Heart left ventricle (tissue), 16 donors: ENCODE measurements at regions not wholly inside any gene's neighbourhood (a gene's known extent, or its start where the extent isn't known, plus 50 kb on each side); places are given as distances from the start of the nearest gene placed in this dataset.

ENCODE experiments used
- ATAC-seq, 4 donors: fragments of 200-7000 bp; cut with Tn5 transposase; one replicate each; pipeline ENCODE4 v1.9.1; 2020 to 2022; ENCODE audit warnings: moderate library complexity in 4 of 4, mild to moderate bottlenecking in 3 of 4, moderate number of reproducible peaks in 1 of 4
- DNase-seq, 5 donors: peaks; one replicate each; pipeline ENCODE4 v3.0.0-alpha.2; 2020
- H3K27ac ChIP-seq, 12 donors: fragments of 200-600 bp; sonication (generic) in 4 of 12; one replicate each; pipeline versions ENCODE4 v1.5.0 to v1.8.0; 2016 to 2022; ENCODE audit warnings: mild to moderate bottlenecking in 2 of 12
- H3K27me3 ChIP-seq, 9 donors: fragments of 200-600 bp; sonication (generic) in 2 of 9; one replicate each; pipeline versions ENCODE4 v1.5.1 to v1.8.0; 2016 to 2022; ENCODE audit warnings: mild to moderate bottlenecking in 3 of 9
- H3K36me3 ChIP-seq, 9 donors: fragments of 200-600 bp; sonication (generic) in 2 of 9; one replicate each; pipeline versions ENCODE4 v1.5.0 to v1.8.0; 2018 to 2022; ENCODE audit warnings: mild to moderate bottlenecking in 2 of 9
- H3K4me1 ChIP-seq, 12 donors: fragments of 200-600 bp; sonication (generic) in 4 of 12; one replicate each; pipeline versions ENCODE4 v1.5.0 to v1.8.0; 2016 to 2022; ENCODE audit warnings: mild to moderate bottlenecking in 3 of 12
- H3K4me3 ChIP-seq, 12 donors: fragments of 200-600 bp; sonication (generic) in 4 of 12; one replicate each; pipeline versions ENCODE4 v1.5.0 to v1.8.0; 2017 to 2022; ENCODE audit warnings: mild to moderate bottlenecking in 9 of 12, moderate library complexity in 4 of 12
- H3K9me3 ChIP-seq, 12 donors: fragments of 200-600 bp; sonication (generic) in 4 of 12; one replicate each; pipeline versions ENCODE4 v1.5.0 to v1.8.0; 2016 to 2022; ENCODE audit warnings: mild to moderate bottlenecking in 1 of 12
- POLR2A ChIP-seq, 2 donors: fragments of 450-650 bp; IDR thresholded peaks; one replicate each; pipeline ENCODE4 v1.6.1; 2017; ENCODE audit warnings: antibody characterized with exemption in 2 of 2, mild to moderate bottlenecking in 2 of 2, moderate library complexity in 2 of 2
- WGBS, 4 donors: extraction: QIAGEN DNeasy Blood & Tissue Kit in 2 of 4; methylation state at CpG; one replicate each; pipeline versions ENCODE4 v1.1.5 to v1.1.7; 2013 to 2018; 5-methylcytosine and 5-hydroxymethylcytosine counted together
- intact Hi-C, 10 donors: fragments of 100-400 bp; cut with DNase I; formaldehyde crosslinking; loops; one replicate each; pipeline versions ENCODE4 v1.11.1 to v1.14.2; 2022
- TF ChIP-seq, protein P1 (sequence below), 12 donors: fragments of 200-600 bp; sonication (generic) in 4 of 12; IDR thresholded peaks; one replicate each; pipeline versions ENCODE4 v1.5.0 to v1.8.0; 2018 to 2022; ENCODE audit warnings: antibody characterized with exemption in 12 of 12, mild to moderate bottlenecking in 5 of 12
- donor health status: ischemic (EF 13 %, LVEDD 7.1; RV severe dilation, severe dysfunction).
- donor health status: healthy with polysubstance abuse.
- donor health status: DM: no; HTN: yes; CAD: no.
- donor health status: DM: no; HTN: no; CAD: no.
- donor health status: ischemic (EF 25% LVEDD 6.9; RV normal size, moderate dysfunction).
- donor health status: ischemic (EF 25% LVEDD 5.7; RV mildly dilated, moderate dysfunction).
- donor health status: healthy.
- donor health status: DM: yes; HTN: yes; CAD: no.
- donor health status: ischemic (EF 35%, LVEDD 5.7; RV mildly dilated, moderate dysfunction).
- donor health status: nonischemic (EF 11% LVEDD 7.7; RV severe dilation, severe dysfunction).
- donor health status: DM: yes; HTN: yes; CAD: no.
- donor health status: PGD.
- donor health status: ischemic (EF 29% LVEDD 5.4; RV normal size, mild dysfunction).
- donor health status: nonischemic (EF 23%, LVEDD 6.1; RV moderate dilation, normal function).

GRCh38 chr9:71504636-71505035 is 263.7 kb downstream of the CEMIP2 start:
- H3K27ac ChIP-seq: no peak overlapping the region
- no peak for DNase-seq
- 76 to 87% (median 83%) methylated on average over 3 of the region's 3 CpGs for WGBS, 4 donors
- no peaks in the 10 kb centered on the region for H3K36me3 ChIP-seq
- H3K4me3 ChIP-seq: no peak overlapping the region
- no peak for ATAC-seq
- intact Hi-C loops: no loop called here
- no peaks in the 10 kb centered on the region for H3K27me3 ChIP-seq
- no peak for TF ChIP-seq POLR2A (IDR thresholded peaks at IDR 0.05)
- TF ChIP-seq, protein P1, sequence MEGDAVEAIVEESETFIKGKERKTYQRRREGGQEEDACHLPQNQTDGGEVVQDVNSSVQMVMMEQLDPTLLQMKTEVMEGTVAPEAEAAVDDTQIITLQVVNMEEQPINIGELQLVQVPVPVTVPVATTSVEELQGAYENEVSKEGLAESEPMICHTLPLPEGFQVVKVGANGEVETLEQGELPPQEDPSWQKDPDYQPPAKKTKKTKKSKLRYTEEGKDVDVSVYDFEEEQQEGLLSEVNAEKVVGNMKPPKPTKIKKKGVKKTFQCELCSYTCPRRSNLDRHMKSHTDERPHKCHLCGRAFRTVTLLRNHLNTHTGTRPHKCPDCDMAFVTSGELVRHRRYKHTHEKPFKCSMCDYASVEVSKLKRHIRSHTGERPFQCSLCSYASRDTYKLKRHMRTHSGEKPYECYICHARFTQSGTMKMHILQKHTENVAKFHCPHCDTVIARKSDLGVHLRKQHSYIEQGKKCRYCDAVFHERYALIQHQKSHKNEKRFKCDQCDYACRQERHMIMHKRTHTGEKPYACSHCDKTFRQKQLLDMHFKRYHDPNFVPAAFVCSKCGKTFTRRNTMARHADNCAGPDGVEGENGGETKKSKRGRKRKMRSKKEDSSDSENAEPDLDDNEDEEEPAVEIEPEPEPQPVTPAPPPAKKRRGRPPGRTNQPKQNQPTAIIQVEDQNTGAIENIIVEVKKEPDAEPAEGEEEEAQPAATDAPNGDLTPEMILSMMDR (IDR thresholded peaks at IDR 0.05): no peak
- no peaks in the 10 kb centered on the region for H3K4me1 ChIP-seq
- H3K9me3 ChIP-seq: peaks cover 0 to 12% (median 5%) of the 10 kb centered on the region in 12 donors

GRCh38 chr9:71498691-71499090 is 269.6 kb downstream of the CEMIP2 start:
- intact Hi-C loops: no loop called here

DNA sequence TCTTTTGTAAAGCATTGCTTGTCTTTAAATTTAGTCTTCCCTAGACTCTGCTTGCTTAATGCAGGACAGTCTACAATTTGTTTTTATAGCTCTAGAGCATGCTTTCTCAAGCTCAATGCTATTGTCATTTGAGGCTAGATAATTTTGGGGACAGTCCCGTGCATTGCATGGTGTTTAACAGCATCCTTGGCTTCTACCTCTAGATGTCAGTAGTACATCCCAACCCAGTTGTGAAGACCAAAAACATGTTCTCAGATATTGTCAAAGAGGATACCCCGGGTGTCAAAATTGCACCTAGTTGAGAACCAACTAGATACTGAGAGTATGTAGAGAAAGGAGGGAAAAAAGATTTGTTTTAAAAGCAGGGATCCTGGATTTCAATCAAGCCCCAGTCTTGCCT is 277.5 kb downstream of the CEMIP2 start:
- WGBS, 4 donors: 29 to 51% (median 39%) methylated on average over 2 of the region's 2 CpGs
- Histone ChIP-seq H3K27ac (no peak overlapping the region), H3K9me3 (no peaks in the 10 kb centered on the region), H3K4me1 (no peaks in the 10 kb centered on the region), H3K36me3 (no peaks in the 10 kb centered on the region), H3K27me3 (peaks cover 0 to 4% (median 0%) of the 10 kb centered on the region in 9 donors), H3K4me3 (no peak overlapping the region)
- no peak for TF ChIP-seq POLR2A (IDR thresholded peaks at IDR 0.05)
- TF ChIP-seq, protein P1 (IDR thresholded peaks at IDR 0.05): peak in 4 of 12 donors; percentile 15 to 23 (median 20)
- ATAC-seq (no peak), DNase-seq (no peak)
- intact Hi-C loops: no loop called here

More at GRCh38 chr9:71498691-71499090, 269.6 kb downstream of the CEMIP2 start:
- no peaks in the 10 kb centered on the region for H3K27me3 ChIP-seq
- H3K4me3 ChIP-seq: no peak overlapping the region
- 82 to 100% (median 87%) methylated on average over 1 of the region's 1 CpG for WGBS, 4 donors
- H3K27ac ChIP-seq: no peak overlapping the region
- TF ChIP-seq, protein P1 (IDR thresholded peaks at IDR 0.05): no peak
- no peak for TF ChIP-seq POLR2A (IDR thresholded peaks at IDR 0.05)
- DNase-seq (no peak), ATAC-seq (no peak)
- H3K36me3 ChIP-seq: no peaks in the 10 kb centered on the region
- H3K4me1 ChIP-seq: no peaks in the 10 kb centered on the region
- H3K9me3 ChIP-seq: peaks cover 0 to 25% (median 14%) of the 10 kb centered on the region in 12 donors

DNA sequence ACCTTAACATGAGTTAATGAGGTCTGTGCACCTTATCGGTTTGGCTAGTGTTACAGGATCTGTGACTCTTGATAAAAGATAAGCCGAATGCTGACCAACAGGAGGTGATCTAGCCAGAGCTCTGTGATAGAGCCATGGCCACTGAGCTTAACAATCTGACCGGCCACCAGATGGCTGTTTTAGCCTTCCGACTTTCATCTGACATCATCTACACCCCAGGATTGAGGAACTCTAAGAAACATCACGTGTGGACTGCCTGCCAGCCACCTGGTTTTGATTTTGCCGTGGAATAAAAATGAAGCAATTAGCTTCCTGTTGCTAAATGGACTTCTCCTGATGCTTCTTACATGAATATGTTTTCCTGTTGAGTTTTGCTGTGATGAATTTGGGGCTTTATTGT is 281.3 kb downstream of the CEMIP2 start:
- ATAC-seq: no peak
- intact Hi-C loops: no loop called here
- 26 to 40% (median 36%) methylated on average over 5 to 6 of the region's 6 CpGs for WGBS, 4 donors
- no peaks in the 10 kb centered on the region for H3K9me3 ChIP-seq
- peak in 1 of 5 donors; percentile 21 for DNase-seq
- no peak overlapping the region for H3K4me3 ChIP-seq
- H3K36me3 ChIP-seq: no peaks in the 10 kb centered on the region
- H3K4me1 ChIP-seq: no peaks in the 10 kb centered on the region
- peaks cover 0 to 4% (median 0%) of the 10 kb centered on the region in 9 donors for H3K27me3 ChIP-seq
- TF ChIP-seq, protein P1 (IDR thresholded peaks at IDR 0.05): no peak
- TF ChIP-seq POLR2A (IDR thresholded peaks at IDR 0.05): no peak
- no peak overlapping the region for H3K27ac ChIP-seq
